HG02870 (cell line): ENCODE measurements at regions not wholly inside any gene's neighbourhood (a gene's known extent, or its start where the extent isn't known, plus 50 kb on each side); places are given as distances from the start of the nearest gene placed in this dataset.

Source experiments
- ATAC-seq: cut with Tn5 transposase; IDR thresholded peaks from one replicate; pipeline ENCODE4 v1.9.1; 2021; ENCODE audit warnings: mild to moderate bottlenecking, moderate library complexity; ENCODE audit not compliant: unreplicated experiment

GRCh38 chr18:45222180-45222579, 393.1 kb upstream of the SLC14A2 start:
- no peak for ATAC-seq

- ATAC-seq, result no peak
These were observed 388.1 kb upstream of the SLC14A2 start for GRCh38 chr18:45227001-45227742.

DNA sequence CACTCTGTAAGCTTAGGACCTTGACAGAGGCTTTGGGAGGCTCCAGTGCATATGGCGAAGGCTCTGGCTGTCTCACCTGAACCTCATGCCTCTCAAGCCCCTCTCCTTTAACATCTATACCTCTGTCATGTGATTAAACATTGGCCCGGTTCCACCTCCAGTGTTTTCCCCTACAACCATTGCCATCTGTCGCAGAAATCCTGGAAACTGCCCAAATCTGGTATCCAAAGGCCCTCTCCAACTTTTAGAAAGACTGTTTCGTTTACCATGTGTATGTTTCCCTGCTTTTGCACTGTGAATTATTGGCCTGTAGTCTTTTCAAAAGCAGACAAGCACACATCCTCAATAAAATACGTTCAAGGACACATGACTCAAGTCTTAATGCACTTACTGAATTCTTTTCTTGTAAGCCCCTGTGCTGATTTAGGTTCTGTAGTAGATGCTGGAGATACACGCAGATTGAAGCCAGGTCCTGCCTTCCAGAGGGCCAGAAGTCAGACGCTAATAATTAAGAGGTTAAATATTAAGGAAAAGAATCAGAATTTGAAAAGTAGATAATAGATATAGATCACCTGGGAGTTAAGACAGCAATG, 386.4 kb upstream of the SLC14A2 start:
- ATAC-seq, result no peak

- no peak for ATAC-seq
These were observed 383.7 kb upstream of the SLC14A2 start for GRCh38 chr18:45231617-45232016.

- ATAC-seq, result no peak
These were observed 383.2 kb upstream of the SLC14A2 start for GRCh38 chr18:45232061-45232460.

DNA sequence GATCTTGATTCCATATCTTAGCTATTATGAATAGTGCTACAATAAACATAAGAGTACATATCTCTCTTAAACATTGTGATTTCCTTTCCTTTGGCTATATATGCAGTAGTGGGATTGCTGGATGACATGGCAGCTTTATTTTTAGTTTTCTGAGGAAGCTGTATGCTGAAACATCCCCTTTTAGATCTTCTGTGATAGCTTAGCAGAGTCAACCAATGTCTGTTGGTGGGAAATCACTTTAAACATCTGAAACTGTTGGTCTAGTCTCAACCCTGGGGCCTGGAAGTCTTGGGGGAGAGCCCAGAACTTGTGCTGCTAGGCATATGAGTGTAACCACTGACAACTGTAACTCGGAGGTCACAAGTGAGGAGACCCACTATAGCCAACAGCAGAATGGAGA, 378.6 kb upstream of the SLC14A2 start:
- ATAC-seq, result no peak

- no peak for ATAC-seq
These were observed 377.8 kb upstream of the SLC14A2 start for GRCh38 chr18:45237343-45238098.

GRCh38 chr18:45241271-45241670, 374.0 kb upstream of the SLC14A2 start:
- ATAC-seq, result no peak

DNA sequence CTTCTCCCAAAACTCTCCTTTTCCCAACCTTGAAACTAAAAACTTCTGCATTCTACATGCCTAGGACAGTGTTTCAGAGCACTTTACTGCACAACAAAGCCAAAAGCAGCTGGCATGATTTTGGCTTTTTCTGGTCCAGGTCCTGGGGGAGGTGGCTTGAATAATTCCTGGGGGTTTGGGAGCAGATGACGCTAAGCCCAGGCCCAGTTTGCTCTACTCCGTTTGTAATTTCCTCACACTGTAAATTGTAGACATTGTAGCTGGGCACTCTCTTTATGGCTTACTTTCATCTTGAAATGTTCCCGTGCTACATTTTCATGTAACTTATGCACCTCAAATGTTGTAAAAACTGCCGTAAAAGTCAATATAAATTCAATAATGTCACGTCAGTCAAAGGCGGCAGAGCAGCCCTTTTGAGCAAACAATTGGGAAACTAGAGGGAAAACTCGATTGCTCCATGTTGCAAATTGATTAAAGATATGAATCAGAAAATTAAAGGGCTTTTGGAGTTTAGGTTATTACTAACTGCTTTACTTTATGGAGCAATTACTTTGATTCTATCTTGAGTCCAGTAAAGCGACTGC, 373.2 kb upstream of the SLC14A2 start:
- no peak for ATAC-seq

- ATAC-seq, result no peak
These were observed 371.8 kb upstream of the SLC14A2 start for GRCh38 chr18:45243340-45244110.

- no peak for ATAC-seq
These were observed 370.2 kb upstream of the SLC14A2 start for GRCh38 chr18:45245091-45245511.

GRCh38 chr18:45248240-45248903, 366.9 kb upstream of the SLC14A2 start:
- ATAC-seq, result no peak

- ATAC-seq, result no peak
These were observed 366.0 kb upstream of the SLC14A2 start for GRCh38 chr18:45249246-45249661.

GRCh38 chr18:45250479-45250878, 364.8 kb upstream of the SLC14A2 start:
- no peak for ATAC-seq

DNA sequence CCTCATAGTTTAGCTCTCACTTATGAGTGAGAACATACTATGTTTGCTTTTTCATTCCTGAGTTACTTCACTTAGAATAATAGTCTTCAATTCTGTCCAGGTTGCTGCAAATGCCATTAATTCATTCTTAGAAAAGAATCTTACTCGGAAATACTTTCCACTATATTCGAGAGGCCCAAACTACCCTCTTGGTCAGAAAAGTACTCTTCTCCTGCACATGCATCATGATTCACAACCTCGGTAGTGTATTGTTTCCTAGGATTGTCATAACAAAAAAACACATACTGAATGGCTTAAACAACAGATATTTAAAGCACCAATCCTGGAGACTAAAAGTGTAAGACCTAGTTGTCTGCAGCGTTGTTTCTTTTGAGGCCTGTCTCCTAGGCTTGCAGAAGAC, 364.0 kb upstream of the SLC14A2 start:
- no peak for ATAC-seq

GRCh38 chr18:45252474-45252873, 362.8 kb upstream of the SLC14A2 start:
- peak; percentile 85 for ATAC-seq

- no peak for ATAC-seq
These were observed 362.2 kb upstream of the SLC14A2 start for GRCh38 chr18:45253056-45253565.

- no peak for ATAC-seq
These were observed 361.1 kb upstream of the SLC14A2 start for GRCh38 chr18:45253973-45254708.

- ATAC-seq, result no peak
These were observed 360.6 kb upstream of the SLC14A2 start for GRCh38 chr18:45254709-45255082.
